HG02938 (cell line): ENCODE measurements at regions not wholly inside any gene's neighbourhood (a gene's known extent, or its start where the extent isn't known, plus 50 kb on each side); places are given as distances from the start of the nearest gene placed in this dataset.
"Not testable (repeated sequence)": the region's sequence is repeated elsewhere in the genome, so short reads cannot be mapped to it uniquely, and the experiment has no call there.

Experiments used
- ATAC-seq: cut with Tn5 transposase; IDR thresholded peaks from one replicate; pipeline ENCODE4 v1.9.1; 2021; ENCODE audit warnings: mild to moderate bottlenecking, moderate library complexity; ENCODE audit not compliant: unreplicated experiment

GRCh38 chr13:40373608-40374007 is 292.8 kb downstream of the FOXO1 start:
- not testable (repeated sequence) for ATAC-seq

DNA sequence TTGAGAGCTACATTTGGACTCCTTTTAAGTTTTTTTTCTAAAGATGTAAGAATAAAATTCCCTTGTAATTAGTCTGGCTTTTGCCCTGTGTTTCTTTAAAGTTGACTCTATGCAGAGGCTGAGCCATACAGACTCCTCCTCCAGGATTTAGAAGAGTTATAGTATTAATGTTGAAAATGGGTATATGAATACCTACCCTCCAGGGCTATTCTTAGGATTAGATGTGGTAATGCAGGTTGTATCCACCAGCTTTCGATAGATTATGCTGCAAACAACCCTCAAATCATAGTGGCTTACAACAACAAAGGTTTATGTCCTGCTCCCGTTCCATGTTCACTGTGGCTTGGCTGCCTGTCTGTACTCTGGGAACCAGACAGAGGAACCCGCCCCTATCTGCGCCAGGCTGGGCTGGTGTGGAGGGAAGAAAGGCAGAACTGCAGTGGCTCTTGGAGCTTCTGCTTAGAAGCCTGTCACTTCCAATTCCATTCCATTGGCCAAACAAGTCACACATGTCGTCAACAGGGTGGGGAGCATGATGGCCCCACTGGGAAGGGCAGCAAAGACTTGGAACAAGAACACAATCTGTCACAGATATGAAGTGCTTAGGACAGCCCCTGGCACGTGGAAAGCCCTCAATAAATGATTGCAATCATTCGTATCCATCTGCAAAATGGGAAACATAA is 290.8 kb downstream of the FOXO1 start:
- ATAC-seq, result no peak

- ATAC-seq, result no peak
Measured at GRCh38 chr13:40376296-40376849, 290.1 kb downstream of the FOXO1 start.

DNA sequence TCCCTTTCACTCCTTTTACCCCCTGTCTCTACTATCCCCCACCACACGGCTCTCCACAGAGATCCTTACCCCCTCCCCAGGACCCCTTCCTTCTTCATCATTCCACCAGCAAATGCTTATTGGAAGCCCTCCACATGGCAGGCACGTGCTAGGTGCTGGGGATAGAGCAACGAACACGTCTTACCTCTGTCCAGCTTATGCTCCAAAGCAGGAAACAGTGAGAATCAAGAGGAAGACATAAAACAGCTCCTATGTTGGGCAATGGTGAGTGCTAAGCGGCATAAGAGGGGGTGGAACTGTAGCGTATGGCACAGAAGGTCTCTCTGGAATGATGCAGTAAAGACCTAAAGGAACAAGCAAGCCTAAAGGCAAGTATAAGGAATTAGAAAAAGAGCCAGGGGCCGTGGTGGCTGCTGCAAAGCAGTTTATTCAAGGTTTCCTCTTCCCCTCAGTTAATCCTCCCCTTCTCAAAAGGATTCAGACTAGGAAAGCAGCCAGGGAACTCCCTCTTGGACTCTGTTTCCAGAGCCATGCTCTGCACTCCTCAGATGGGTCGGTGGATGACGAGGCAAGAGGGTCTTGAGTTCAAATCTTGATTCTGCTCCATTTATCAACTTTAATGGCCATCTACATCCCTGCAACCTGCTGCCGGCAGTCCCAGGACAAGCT is 289.4 kb downstream of the FOXO1 start:
- ATAC-seq, result no peak

DNA sequence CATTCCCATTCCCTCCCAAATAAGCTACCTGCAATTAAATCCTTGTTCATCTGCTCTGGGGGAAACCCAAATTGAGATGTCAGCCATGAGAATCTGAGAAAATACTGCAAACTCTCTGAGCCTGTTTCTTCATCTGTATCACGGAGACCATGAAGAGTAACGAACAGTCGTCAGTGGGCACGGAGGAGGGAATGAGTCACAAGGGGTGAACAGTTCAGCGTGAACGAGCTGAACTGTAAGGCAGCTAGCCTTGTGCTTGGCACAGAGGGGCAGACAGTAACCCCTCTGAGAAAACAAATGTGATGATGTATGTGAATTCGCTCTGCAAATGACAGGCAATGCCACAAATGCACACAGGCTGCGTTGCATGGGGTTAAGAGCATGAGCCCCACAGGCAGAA is 288.7 kb downstream of the FOXO1 start:
- ATAC-seq, result no peak

- ATAC-seq, result no peak
Measured at GRCh38 chr13:40379196-40379595, 287.2 kb downstream of the FOXO1 start.

DNA sequence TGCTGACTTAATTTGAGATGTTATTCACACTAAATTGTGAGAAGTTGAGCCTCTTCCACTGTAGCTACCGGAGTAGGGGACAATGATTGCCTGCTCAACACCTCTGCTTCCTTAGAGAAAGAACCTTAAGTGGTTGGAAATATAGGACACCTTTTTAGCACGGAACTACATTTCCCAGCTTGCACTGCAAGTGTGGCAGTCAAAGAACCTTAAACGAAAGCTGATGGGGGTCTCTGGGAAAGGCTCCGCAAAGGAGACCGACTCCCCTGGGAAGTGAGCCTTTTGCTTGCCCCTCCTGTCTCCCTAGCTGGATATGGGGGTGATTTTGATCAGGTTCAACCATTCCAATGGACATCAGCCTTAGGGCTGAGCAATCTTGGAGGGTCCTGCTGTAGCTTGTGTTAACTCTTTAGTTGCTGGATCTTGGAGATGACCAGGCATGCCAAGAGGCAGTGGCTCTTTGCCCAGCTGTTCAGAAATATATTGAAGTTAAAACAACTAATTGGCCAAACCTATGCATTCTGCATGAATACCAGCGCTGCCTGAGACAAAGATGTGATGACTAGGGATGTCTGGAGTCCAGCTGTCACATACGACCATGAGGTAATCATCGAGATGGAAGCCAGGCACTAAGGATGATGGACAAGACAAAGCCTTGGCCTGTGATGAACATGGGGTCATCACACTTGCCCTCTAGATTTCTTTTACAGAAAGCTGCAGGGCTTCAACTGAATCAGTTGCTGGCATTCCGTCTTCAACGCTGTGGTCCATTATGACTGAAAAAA is 286.5 kb downstream of the FOXO1 start:
- no peak for ATAC-seq

DNA sequence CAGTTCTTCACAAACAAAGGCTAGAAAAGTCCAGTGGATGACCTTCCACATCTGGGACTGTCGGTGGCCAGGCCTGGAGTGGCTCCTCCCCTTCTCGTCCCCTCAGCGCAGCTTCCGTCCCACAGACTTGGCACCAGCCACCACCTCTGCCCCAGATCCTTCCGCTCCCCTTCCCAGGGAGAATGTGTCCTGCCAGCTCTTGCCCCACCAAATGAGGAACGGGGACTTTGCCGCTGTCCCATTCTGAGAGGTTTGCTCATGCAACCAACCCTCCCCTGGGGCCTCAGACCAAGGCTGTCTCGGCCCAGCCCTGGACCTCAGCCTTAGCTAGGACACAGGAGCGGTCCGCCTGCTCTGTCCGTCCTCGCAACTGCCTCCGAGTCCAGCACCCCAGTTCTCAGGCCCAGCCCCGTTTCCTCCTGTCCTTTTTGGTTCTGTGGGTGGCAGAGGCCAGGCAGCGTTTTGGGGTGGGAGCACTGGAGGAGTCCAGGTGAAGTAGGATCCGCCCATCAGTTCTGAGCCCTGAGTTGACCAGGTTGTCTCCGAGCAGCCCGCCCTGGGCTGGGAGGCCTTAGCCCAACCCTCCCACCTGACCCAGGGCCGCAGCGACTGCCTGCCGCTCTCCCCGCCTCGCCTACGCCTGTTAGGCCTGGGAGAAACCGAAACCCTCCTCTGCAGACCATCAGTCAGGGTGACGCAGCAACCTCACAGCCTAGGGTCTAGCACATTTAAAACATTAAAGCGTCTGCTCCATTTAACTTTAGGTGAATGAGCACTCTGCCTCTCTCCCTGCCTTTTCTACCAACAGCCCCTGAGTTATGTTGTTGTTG is 284.3 kb downstream of the FOXO1 start:
- no peak for ATAC-seq

- ATAC-seq, result no peak
Measured at GRCh38 chr13:40383132-40383531, 283.3 kb downstream of the FOXO1 start.

DNA sequence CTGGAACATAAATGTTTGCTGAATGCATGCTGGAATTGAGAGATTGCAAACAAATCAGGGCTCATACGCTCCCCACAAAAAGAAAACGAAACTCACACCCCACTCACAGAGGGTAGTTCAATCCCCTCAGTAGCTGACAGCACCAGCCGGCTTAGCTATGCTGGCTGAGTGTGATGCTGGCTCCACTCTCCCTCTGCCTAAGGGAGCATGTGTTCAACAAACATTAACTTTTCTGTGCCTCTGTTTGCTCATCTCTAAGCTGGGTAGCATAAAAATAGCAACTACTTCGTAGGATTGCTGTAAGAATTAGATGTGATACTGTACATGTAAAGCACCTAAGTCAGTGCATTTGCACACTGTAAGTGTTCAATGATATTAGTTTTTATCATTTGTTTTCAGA is 282.6 kb downstream of the FOXO1 start:
- ATAC-seq, result no peak

GRCh38 chr13:40384976-40385857 is 281.2 kb downstream of the FOXO1 start:
- no peak for ATAC-seq

- ATAC-seq, result no peak
Measured at GRCh38 chr13:40385858-40386180, 280.6 kb downstream of the FOXO1 start.

GRCh38 chr13:40386586-40386985 is 279.9 kb downstream of the FOXO1 start:
- ATAC-seq, result no peak

DNA sequence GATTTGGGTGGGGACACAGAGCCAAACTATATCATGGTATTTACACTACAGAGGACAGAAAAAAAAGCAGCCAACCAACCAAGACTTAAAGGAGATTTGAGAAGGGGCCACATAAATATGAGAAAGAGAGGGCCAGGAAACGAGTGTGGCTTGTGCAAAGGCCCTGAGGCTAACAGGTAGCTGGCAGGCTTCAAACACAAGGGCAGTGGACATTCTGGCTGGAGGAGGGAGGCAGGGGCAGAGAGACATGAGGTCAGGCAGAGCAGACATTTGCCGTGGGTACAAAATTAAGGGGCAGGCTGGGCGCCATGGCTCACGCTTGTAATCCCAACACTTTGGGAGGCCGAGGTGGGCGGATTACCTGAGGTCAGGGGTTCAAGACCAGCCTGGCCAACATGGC is 278.7 kb downstream of the FOXO1 start:
- no peak for ATAC-seq

DNA sequence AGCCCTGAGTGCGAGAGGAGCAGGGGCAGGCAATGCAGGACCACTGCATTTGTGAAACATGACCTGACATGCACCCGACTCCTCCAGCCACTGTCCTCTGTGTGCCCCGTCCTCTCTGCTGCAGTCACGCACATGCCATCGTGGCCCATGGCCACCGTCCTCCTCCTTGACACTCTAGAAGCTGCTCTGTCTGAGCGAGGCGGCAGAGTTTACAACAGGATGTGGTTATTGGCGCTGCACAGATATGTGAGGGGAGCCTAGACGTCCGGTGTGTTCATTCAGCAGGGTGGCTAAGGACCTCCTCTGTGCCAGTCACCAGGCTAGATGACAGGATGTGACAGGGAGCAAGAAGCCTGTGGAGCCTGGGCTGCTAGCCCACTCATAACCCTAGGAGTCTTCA is 277.8 kb downstream of the FOXO1 start:
- peak; percentile 97 for ATAC-seq

- peak; percentile 69 for ATAC-seq
Measured at GRCh38 chr13:40389081-40389641, 277.3 kb downstream of the FOXO1 start.

DNA sequence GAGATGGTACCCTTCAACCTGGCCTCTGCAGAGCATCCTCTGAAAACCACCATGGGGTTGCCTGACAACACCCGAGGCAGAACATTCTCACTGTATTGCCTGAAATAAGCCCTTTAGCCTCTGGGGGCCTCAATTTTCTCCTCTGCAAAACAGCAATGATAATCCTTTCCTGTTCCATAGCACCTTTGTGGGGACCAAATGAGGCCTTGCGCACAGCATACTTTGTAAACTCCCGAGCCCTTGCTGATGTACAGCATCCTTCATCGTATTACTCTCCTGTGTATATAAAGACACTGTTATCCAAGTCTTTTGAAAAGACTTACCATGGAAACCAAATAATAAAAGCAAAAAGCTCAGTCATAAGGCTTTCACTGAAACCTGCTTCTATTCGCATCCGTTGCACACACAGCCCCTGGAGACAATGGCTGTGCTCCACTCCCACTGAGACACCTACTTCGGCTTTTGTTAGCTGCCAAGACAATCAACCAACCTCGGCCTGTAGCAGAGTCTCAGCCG is 276.0 kb downstream of the FOXO1 start:
- ATAC-seq, result no peak

DNA sequence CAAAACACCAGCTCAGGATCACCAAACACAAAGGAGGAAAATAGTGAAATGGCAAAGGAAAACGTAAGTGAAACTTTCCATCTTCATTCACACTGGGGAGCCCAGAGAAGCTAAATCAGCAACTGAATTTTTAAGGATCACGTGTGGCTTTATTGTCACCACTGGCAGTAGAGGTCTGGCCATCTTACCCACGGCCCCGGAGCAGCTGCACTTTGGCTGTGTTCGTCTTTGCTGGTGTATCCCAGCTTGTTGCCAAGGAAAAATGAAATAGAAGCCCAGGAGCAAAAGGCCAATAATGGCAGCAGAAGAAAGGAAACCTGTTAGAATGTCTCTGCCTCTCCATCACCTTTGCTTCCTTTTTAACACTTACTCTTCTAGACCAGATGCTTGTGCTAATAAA is 274.7 kb downstream of the FOXO1 start:
- no peak for ATAC-seq

DNA sequence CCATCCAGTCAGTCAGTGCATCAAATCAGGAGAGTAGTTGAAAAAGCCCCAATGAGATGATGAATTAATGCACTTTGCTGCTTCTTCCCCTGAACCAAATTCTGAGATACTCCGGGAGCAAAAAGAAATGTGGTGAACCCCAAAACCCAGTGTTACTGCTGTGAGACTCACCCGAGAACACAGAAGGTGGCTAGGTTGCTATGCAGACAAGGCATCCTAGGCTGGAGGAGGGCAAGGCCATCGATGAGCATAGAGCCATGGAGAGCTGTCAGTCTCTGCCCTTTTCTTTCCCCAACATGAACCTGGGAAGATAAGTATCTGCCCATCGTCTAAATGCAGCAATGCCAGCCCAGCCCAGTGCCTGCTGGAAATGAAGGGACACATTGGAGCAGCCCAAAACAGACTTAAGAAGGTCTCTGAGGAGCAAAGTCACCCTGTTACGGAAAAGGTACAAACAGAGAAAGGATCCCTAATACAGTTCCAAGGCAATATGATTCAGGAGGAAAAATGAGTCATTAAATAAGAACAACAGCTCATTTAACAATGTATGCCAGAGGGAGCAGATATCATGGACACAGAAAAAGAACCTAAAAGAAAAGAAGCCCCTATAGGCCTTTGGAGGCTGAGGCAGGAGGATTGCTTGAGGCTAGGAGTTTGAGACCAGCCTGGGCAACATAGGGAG is 272.0 kb downstream of the FOXO1 start:
- ATAC-seq, result no peak
